Stomach (tissue), 4 donors: ENCODE measurements at regions not wholly inside any gene's neighbourhood (a gene's known extent, or its start where the extent isn't known, plus 50 kb on each side); places are given as distances from the start of the nearest gene placed in this dataset.

Source experiments
- POLR2AphosphoS5 ChIP-seq, 3 donors: sonication (generic); formaldehyde crosslinking; IDR thresholded peaks; one replicate each; pipeline ENCODE4 v1.6.1; 2016; ENCODE audit warnings: antibody characterized with exemption in 3 of 3
- TF ChIP-seq, protein P1 (sequence below), 7 experiments: fragments of 450-650 bp in 4 of 7; fragments of 200-600 bp in 3 of 7; sonication (generic) in 3 of 7; IDR thresholded peaks; one replicate each; pipeline ENCODE4 v1.5.1; 2016 to 2019; ENCODE audit warnings: antibody characterized with exemption in 7 of 7, control low read depth in 2 of 7, mild to moderate bottlenecking in 1 of 7

DNA sequence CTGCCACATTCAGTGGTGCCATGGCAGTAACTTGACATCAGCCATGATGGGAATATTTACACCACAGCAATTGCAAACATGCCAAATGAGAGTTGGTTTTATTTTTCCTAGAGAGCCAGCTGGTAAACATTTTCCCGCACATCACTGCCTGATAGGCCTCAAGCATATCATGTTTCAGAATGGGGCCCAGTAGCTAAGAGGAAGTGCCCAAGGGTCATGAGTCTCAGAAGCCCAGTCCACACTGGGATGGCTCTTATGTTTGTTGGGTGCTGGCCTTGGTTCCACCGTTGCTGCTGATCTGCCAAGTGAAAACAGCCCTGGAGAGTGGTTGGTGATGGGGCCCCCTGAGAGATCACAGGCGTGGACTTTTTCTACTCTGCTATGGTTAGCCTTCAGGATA lies 64.3 kb upstream of the NAV2 start:
- TF ChIP-seq, protein P1, sequence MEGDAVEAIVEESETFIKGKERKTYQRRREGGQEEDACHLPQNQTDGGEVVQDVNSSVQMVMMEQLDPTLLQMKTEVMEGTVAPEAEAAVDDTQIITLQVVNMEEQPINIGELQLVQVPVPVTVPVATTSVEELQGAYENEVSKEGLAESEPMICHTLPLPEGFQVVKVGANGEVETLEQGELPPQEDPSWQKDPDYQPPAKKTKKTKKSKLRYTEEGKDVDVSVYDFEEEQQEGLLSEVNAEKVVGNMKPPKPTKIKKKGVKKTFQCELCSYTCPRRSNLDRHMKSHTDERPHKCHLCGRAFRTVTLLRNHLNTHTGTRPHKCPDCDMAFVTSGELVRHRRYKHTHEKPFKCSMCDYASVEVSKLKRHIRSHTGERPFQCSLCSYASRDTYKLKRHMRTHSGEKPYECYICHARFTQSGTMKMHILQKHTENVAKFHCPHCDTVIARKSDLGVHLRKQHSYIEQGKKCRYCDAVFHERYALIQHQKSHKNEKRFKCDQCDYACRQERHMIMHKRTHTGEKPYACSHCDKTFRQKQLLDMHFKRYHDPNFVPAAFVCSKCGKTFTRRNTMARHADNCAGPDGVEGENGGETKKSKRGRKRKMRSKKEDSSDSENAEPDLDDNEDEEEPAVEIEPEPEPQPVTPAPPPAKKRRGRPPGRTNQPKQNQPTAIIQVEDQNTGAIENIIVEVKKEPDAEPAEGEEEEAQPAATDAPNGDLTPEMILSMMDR (IDR thresholded peaks at IDR 0.05), result no peak
- no peak for TF ChIP-seq POLR2AphosphoS5 (IDR thresholded peaks at IDR 0.05)
